EH (cell line): ENCODE measurements at regions not wholly inside any gene's neighbourhood (a gene's known extent, or its start where the extent isn't known, plus 50 kb on each side); places are given as distances from the start of the nearest gene placed in this dataset.

ENCODE experiments used
- DNase-seq: peaks from one replicate; pipeline ENCODE4 v3.0.0-alpha.2; 2015; ENCODE audit warnings: low read depth

DNA sequence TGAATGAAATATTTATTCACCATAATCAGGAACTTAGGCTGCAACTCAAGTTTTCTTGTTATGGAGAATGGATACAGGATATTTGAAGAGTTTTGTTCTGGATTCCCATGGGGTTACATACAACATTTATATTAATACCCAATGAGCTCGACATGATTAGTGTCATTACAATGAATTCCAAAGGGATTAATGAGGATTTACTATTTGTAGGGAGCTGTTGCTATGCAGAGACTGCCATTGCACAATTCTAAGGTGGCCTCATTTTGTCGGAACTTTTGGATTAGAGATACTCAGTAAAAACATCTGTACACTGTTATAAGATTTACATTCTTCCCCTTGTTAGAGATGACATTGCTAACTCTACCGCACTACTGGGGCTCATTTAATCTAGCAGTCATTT lies 586.8 kb upstream of the MAP3K7 start:
- DNase-seq, result no peak

DNA sequence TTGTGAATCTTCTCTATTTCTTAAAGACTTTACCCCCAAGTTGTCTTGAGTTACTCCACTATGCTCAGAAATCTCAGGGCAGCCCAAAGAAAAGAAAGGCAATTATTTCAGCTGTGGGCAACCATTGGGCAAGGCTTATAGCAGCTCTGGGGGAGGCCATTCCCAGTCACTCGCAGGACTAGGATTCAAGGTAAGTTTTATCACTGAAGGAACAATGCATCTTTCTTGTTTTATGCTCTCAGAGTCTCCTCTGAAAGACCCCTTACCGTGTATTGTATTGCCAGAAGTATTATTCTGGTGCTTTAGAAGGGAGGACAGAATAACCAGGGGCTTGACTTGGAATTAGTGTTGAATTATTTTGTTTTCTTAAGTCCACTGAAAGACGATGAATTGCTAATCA lies 586.3 kb upstream of the MAP3K7 start:
- no peak for DNase-seq

- no peak for DNase-seq
Measured at GRCh38 chr6:91171754-91172462, 585.0 kb upstream of the MAP3K7 start.

- DNase-seq, result no peak
Measured at GRCh38 chr6:91167846-91168245, 581.0 kb upstream of the MAP3K7 start.

- no peak for DNase-seq
Measured at GRCh38 chr6:91166271-91167046, 579.6 kb upstream of the MAP3K7 start.

DNA sequence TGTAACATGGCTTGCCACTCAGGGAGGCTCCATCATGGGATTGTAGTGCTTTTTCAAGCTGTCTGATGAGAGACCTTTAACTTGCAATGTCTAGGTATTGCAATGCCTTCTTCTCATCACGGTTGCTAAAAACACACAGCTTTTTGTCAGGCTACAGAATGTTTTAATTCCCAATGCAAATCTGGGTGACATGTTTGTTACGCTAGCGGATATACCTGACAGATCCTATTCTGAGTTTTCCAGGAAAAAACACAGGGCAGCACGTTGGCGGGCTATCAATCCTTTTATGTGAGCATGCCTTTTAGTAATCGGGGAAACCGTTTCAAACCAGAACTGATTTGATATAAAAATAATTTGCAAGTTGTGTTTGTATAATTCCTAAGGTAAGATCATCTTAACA lies 577.2 kb upstream of the MAP3K7 start:
- DNase-seq, result no peak

DNA sequence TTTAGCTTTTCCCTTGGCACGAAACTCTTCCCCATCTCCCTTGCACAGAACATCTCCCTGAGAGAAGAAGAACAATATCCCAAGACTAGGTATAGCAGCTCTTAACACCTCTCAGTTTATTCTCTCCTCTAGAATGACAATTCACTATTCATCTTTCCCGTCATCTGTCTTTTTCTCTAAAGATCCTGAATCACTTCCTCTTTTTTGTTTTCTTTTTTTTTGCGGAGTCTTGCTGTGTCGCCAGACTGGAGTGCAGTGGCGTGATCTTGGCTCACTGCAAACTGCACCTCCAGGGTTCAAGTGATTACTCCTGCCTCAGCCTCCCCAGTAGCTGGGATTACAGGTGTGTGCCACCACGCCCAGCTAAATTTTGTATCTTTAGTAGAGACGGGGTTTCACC lies 574.4 kb upstream of the MAP3K7 start:
- no peak for DNase-seq

- no peak for DNase-seq
Measured at GRCh38 chr6:91155129-91155785, 568.4 kb upstream of the MAP3K7 start.

DNA sequence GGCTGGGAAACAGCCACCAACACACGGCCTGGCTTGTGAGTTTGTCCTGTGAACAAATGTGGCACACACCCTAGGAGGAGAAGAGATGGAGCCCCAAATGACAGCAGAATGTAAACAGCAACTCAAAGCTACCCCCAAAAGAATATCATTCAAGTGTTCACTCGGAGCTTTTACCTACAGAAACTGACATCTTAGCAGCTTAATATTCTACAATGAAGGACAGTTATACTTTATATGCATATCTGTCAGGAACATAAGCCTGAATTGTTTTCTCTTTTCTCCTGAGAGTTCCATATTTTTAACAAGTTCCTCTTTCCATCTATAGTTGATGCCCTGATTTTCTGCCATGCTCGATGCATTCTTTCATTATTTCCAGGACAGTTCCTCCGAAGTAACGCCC lies 566.0 kb upstream of the MAP3K7 start:
- DNase-seq, result no peak

DNA sequence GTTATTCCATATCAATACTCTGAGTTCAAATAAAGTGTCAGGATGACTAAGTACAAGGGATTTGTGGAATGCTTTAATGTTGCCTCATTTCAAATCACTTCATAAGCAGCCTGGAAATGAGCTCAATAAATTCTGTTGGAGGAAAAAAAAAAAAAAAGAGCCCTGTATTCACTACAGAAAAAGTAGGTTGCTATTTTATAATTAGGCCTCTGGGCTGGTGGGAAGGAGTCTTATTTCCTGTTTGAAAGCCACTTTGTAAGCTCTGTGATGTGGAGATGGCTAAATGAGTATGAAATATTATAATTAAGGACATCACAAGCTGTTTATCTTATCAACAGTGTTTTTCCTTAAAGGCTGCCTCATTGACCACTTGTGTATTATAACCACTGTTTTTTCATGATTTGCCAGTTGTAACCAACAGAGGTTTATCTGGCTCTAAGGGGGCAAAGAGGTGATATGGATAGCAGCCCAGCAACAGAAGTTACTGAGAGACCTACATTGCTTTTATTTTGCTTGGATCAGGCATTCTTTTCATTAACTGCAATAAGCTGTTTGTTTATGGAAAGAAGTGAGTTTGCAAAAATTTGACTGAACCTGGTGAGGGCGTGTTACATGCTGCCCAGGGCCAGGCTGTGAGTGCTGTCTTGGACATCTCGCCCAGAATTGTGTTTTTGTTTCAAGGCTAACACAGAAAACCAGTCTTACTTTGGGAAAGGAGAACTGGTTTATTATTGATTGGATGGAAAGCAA lies 563.3 kb upstream of the MAP3K7 start:
- DNase-seq, result no peak

- DNase-seq, result no peak
Measured at GRCh38 chr6:91149246-91149955, 562.5 kb upstream of the MAP3K7 start.

GRCh38 chr6:91144126-91144525 lies 557.3 kb upstream of the MAP3K7 start:
- DNase-seq, result no peak

- DNase-seq, result no peak
Measured at GRCh38 chr6:91142154-91142553, 555.3 kb upstream of the MAP3K7 start.

DNA sequence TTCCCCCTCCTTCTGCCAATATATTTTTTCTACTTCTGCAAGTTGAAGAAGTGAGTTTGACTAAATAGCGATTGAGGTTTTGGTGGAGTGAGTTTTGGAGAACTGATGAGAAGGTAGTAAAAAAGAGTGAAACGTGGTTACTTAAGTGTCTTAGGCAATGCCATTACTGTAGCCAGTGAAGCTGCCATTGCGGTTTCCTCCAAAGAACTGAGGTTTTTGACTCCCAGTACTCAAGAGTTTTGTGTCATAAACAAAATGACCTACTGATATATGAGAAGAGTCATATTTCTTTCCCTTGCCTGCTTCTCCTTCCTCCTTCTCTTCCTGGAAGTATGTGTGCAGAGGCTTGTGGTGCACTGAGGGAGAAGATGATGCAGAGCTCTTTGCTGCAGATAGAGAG lies 554.5 kb upstream of the MAP3K7 start:
- no peak for DNase-seq

DNA sequence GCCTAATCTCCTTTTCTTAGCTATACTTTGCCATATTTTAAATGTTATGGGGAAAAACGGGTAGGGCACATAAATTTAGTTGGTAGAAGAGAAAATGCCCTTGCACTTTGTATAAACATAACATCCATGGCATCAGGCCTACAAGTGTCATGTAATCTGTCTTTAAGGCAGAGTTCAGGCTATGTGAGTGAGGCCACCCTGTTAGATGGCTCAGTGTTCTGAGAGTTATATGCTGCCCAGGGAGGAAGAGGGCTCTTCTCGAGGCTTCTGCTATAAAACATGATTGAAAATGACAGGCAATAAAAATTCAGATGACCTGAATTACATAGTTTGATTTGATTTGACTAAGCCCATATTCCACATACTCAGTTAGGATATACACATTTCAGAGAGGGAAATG lies 553.6 kb upstream of the MAP3K7 start:
- DNase-seq, result no peak

DNA sequence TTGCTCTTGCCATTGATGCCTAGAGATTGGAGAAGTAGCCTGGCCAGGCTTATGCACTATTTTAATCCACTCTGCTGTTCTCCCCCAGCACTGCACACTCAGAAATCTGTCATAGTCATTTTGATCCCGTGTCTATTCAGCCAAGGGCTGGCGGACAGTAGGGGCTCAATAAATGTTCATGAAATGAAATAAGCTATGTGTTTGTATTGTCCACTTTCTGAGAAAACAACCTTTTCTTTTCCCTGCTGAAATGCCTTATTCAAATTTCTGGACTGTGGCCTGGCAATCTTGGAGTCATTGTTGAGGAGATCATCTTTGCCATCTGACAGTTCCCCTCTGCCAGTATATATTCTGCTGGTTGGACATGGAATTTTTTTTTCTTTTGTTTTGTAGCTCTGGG lies 550.4 kb upstream of the MAP3K7 start:
- DNase-seq, result no peak

GRCh38 chr6:91135406-91136103 lies 548.7 kb upstream of the MAP3K7 start:
- DNase-seq, result no peak

GRCh38 chr6:91132461-91132860 lies 545.6 kb upstream of the MAP3K7 start:
- DNase-seq, result no peak

GRCh38 chr6:91130126-91130525 lies 543.3 kb upstream of the MAP3K7 start:
- no peak for DNase-seq

DNA sequence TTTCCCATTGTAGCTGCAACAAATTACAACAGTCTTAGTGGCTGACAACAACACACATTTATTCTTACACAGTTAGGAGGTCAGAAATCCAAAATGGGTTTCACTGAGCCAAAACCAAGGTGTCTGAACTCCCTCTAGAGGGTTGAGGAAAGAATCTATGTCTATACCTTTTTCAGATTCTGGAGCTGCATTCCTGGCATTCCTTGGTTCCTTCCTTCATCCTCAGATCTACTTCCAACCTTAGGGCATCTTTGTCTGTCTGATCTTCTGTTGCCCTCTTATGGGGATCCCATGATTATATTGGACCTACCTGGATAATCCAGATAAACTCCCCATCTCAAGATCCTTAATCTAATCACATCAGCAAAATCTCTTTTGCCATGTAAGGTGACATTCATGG lies 540.9 kb upstream of the MAP3K7 start:
- no peak for DNase-seq

- no peak for DNase-seq
Measured at GRCh38 chr6:91126876-91127275, 540.0 kb upstream of the MAP3K7 start.
